ENCODE measurements at regions not wholly inside any gene's neighbourhood (a gene's known extent, or its start where the extent isn't known, plus 50 kb on each side); places are given as distances from the start of the nearest gene placed in this dataset.

GRCh38 chr22:34015642-34016041 lies 95.4 kb upstream of the LARGE1 start:
- no peaks in the 10 kb centered on the region for H3K4me1 ChIP-seq
- peaks cover 2% of the 10 kb centered on the region for H3K27me3 Mint-ChIP-seq (ENCODE audit: insufficient read depth, low read depth)
- peaks cover 4% of the 10 kb centered on the region for H3F3A ChIP-seq (ENCODE audit: low read depth)
- no peak overlapping the region for H3K9ac ChIP-seq
- H3K36me3 ChIP-seq = peaks cover 5% of the 10 kb centered on the region
- H3K4me3 ChIP-seq = no peak overlapping the region
- no peaks in the 10 kb centered on the region for H3K36me3 Mint-ChIP-seq
- no peaks in the 10 kb centered on the region for H4K20me1 ChIP-seq (ENCODE audit: low read depth)
- H3K4me1 Mint-ChIP-seq = peaks cover 3% of the 10 kb centered on the region
- H3K27ac ChIP-seq = no peak overlapping the region
- peaks cover 18% of the 10 kb centered on the region for H3K9me3 Mint-ChIP-seq
- H3K79me2 ChIP-seq (ENCODE audit: low read depth) = no peaks in the 10 kb centered on the region
- no peak for DNase-seq (ENCODE audit: low spot score)
- no peaks in the 10 kb centered on the region for H3K9me3 ChIP-seq (ENCODE audit: low read depth)
- no peak overlapping the region for H3K4me2 ChIP-seq
- H3K4me3 Mint-ChIP-seq = no peak overlapping the region
- H3K27ac Mint-ChIP-seq = no peak overlapping the region
- no peak for TF ChIP-seq EZH2 (IDR thresholded peaks at IDR 0.05)
- no peak for TF ChIP-seq EZH2phosphoT487 (IDR thresholded peaks at IDR 0.05)
- no peak for TF ChIP-seq CTCF (IDR thresholded peaks at IDR 0.05)
- no peaks in the 10 kb centered on the region for H3K27me3 ChIP-seq
- H2AFZ ChIP-seq (replicated peaks) = no peak overlapping the region

GRCh38 chr22:34017205-34017604 lies 96.9 kb upstream of the LARGE1 start:
- H3K27me3 Mint-ChIP-seq (ENCODE audit: insufficient read depth, low read depth) = peaks cover 2% of the 10 kb centered on the region
- H3K36me3 Mint-ChIP-seq = no peaks in the 10 kb centered on the region
- H3K36me3 ChIP-seq = peaks cover 5% of the 10 kb centered on the region
- H3K9ac ChIP-seq = no peak overlapping the region
- H3K4me2 ChIP-seq = no peak overlapping the region
- no peak overlapping the region for H3K27ac Mint-ChIP-seq
- DNase-seq (ENCODE audit: low spot score) = no peak
- H3K9me3 ChIP-seq (ENCODE audit: low read depth) = no peaks in the 10 kb centered on the region
- no peak overlapping the region for H3K4me3 ChIP-seq
- no peaks in the 10 kb centered on the region for H3K4me1 ChIP-seq
- no peak overlapping the region for H2AFZ ChIP-seq (replicated peaks)
- H3K27me3 ChIP-seq = no peaks in the 10 kb centered on the region
- no peak overlapping the region for H3K27ac ChIP-seq
- peaks cover 3% of the 10 kb centered on the region for H3K4me1 Mint-ChIP-seq
- TF ChIP-seq EZH2 (IDR thresholded peaks at IDR 0.05) = no peak
- no peak for TF ChIP-seq EZH2phosphoT487 (IDR thresholded peaks at IDR 0.05)
- no peak for TF ChIP-seq CTCF (IDR thresholded peaks at IDR 0.05)
- H4K20me1 ChIP-seq (ENCODE audit: low read depth) = no peaks in the 10 kb centered on the region
- H3K79me2 ChIP-seq (ENCODE audit: low read depth) = no peaks in the 10 kb centered on the region
- peaks cover 18% of the 10 kb centered on the region for H3K9me3 Mint-ChIP-seq
- H3K4me3 Mint-ChIP-seq = no peak overlapping the region
- peaks cover 4% of the 10 kb centered on the region for H3F3A ChIP-seq (ENCODE audit: low read depth)

GRCh38 chr22:34019190-34019845 lies 99.0 kb upstream of the LARGE1 start:
- H3K27me3 Mint-ChIP-seq (ENCODE audit: insufficient read depth, low read depth) = peaks cover 2% of the 10 kb centered on the region
- no peaks in the 10 kb centered on the region for H3K36me3 Mint-ChIP-seq
- H3K27me3 ChIP-seq = no peaks in the 10 kb centered on the region
- peaks cover 3% of the 10 kb centered on the region for H3K4me1 Mint-ChIP-seq
- no peak overlapping the region for H3K9ac ChIP-seq
- H4K20me1 ChIP-seq (ENCODE audit: low read depth) = no peaks in the 10 kb centered on the region
- TF ChIP-seq EZH2 (IDR thresholded peaks at IDR 0.05) = no peak
- TF ChIP-seq CTCF (IDR thresholded peaks at IDR 0.05) = no peak
- no peak for TF ChIP-seq EZH2phosphoT487 (IDR thresholded peaks at IDR 0.05)
- no peak overlapping the region for H3K4me3 ChIP-seq
- H3K27ac Mint-ChIP-seq = no peak overlapping the region
- no peak for DNase-seq (ENCODE audit: low spot score)
- no peak overlapping the region for H2AFZ ChIP-seq (replicated peaks)
- H3K4me2 ChIP-seq = no peak overlapping the region
- H3K79me2 ChIP-seq (ENCODE audit: low read depth) = no peaks in the 10 kb centered on the region
- peaks cover 2% of the 10 kb centered on the region for H3K36me3 ChIP-seq
- H3K27ac ChIP-seq = no peak overlapping the region
- H3K9me3 ChIP-seq (ENCODE audit: low read depth) = no peaks in the 10 kb centered on the region
- H3K4me1 ChIP-seq = no peaks in the 10 kb centered on the region
- H3K9me3 Mint-ChIP-seq = peaks cover 17% of the 10 kb centered on the region
- H3K4me3 Mint-ChIP-seq = no peak overlapping the region
- peaks cover 4% of the 10 kb centered on the region for H3F3A ChIP-seq (ENCODE audit: low read depth)
